Effector memory CD4-positive, alpha-beta T cell (primary cell): ENCODE measurements at regions not wholly inside any gene's neighbourhood (a gene's known extent, or its start where the extent isn't known, plus 50 kb on each side); places are given as distances from the start of the nearest gene placed in this dataset.

Experiments
- DNase-seq, 3 donors: peaks; one replicate each; pipeline ENCODE4 v3.0.0-alpha.2; 2020
- H3K27ac ChIP-seq: 2 replicates; pipeline ENCODE4 v1.7.0; 2013; ENCODE audit warnings: mild to moderate bottlenecking, low read length, moderate library complexity; ENCODE audit not compliant: insufficient read depth, poor library complexity, severe bottlenecking
- H3K27me3 ChIP-seq: replicated peaks from 2 replicates; pipeline ENCODE4 v1.7.0; 2013; ENCODE audit warnings: mild to moderate bottlenecking, low read length; ENCODE audit not compliant: insufficient read depth, control insufficient read depth, poor library complexity, severe bottlenecking
- H3K36me3 ChIP-seq: 2 replicates; pipeline ENCODE4 v1.7.0; 2013; ENCODE audit warnings: mild to moderate bottlenecking, low read length, moderate library complexity; ENCODE audit not compliant: control insufficient read depth, insufficient read depth
- H3K4me1 ChIP-seq: 2 replicates; pipeline ENCODE4 v1.7.0; 2013; ENCODE audit warnings: low read length, mild to moderate bottlenecking; ENCODE audit not compliant: control insufficient read depth, insufficient read depth, poor library complexity, severe bottlenecking
- H3K4me3 ChIP-seq: 2 replicates; pipeline ENCODE4 v1.7.0; 2013; ENCODE audit warnings: low read length, low read depth, mild to moderate bottlenecking; ENCODE audit not compliant: insufficient read depth, poor library complexity, severe bottlenecking
- H3K9me3 ChIP-seq: 2 replicates; pipeline ENCODE4 v1.7.0; 2013; ENCODE audit warnings: mild to moderate bottlenecking, low read length, moderate library complexity; ENCODE audit not compliant: control insufficient read depth

DNA sequence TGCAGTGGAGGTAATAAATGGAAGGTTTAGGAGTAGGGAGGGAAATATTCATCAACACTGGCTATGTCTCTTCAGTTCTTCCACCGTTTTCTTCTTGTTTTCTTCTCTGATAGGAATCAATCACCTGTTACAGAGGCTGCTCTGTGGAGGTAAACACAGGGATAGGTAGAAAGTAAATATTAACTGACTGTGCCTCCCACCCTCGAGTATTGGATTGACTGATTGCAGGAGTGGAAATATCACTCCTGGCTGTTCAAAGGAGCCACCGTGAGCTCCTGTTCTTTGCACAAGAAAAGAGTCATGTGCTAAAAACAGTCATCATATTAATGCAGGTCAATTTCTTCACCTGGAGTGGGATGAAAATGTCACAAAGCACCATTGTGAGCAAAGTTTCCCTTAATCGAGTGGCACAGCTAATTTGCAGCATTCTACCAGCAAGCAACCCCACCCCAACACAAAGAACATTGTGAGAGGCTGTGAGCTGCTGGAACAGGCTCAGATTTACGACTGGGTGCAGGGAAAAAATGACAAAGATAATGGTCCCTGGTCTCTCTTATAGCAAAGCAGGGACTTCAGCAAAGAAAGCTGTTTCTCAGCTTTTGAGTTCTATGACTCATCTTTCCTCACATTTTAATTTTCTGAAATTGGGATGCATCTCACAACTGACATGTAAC lies 113.7 kb upstream of the TSPAN5 start:
- H3K4me3 ChIP-seq: no peak overlapping the region
- no peaks in the 10 kb centered on the region for H3K27me3 ChIP-seq
- no peak overlapping the region for H3K27ac ChIP-seq
- no peaks in the 10 kb centered on the region for H3K36me3 ChIP-seq
- no peaks in the 10 kb centered on the region for H3K9me3 ChIP-seq
- H3K4me1 ChIP-seq: no peaks in the 10 kb centered on the region
- no peak for DNase-seq

DNA sequence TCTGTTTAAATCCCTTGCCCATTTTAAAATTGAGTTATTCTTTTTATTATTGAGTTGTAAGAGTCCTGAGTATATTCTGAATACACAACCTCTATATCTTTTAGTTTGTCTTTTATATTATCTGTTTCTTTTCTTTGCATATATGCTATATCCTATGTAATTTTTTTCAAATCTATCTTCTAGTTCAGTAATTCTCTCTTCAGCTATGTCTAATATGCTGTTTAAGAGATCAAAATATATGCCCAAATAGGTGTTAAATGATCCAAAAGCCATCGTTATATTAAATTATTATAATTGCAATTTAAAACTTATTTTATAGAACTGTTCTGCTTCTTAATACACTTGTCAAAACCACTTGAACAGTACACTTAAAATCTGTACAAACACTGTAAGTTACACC lies 107.4 kb upstream of the TSPAN5 start:
- Histone ChIP-seq H3K9me3 (peaks cover 8% of the 10 kb centered on the region), H3K27me3 (no peaks in the 10 kb centered on the region), H3K4me3 (no peak overlapping the region), H3K27ac (no peak overlapping the region), H3K36me3 (no peaks in the 10 kb centered on the region), H3K4me1 (no peaks in the 10 kb centered on the region)
- no peak for DNase-seq

DNA sequence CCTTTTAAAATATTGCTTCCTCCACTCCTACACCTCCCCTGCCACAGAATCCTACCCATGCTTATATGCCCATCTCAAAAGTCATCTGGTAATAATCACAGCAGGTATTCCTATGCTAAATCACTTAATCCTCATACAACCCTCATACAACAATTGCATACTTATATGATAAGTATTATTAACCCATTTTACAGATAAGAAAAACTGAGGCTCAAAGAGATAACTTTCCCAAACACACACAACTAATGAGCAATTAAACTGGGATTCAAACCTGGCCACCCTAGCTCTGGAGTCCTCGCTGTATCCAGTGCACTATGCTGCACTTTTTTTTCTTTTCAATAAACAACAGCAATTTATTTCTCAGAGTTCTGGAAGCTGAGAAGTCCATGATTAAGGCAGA lies 99.8 kb upstream of the TSPAN5 start:
- Histone ChIP-seq H3K9me3 (no peaks in the 10 kb centered on the region), H3K4me1 (no peaks in the 10 kb centered on the region), H3K27ac (no peak overlapping the region), H3K27me3 (no peaks in the 10 kb centered on the region), H3K36me3 (no peaks in the 10 kb centered on the region), H3K4me3 (no peak overlapping the region)
- no peak for DNase-seq

DNA sequence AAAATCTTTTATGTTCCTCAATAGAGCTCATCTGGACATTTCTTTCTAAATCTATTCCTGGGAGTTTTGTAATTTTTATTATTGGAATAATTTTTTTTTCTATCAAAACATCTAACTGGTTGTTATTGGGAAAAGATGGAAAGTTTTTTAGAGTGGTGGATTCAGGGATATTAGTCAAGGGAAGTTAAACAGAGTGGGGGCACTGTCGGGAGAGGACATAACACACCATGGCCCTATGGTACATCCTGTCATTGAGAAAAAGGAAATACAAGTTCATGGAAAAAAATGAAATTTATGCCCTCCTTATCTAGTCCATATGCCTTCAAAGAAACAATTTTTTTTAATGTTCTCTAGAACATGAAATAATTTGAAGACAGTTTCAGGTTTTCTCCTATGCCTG lies 96.3 kb upstream of the TSPAN5 start:
- Histone ChIP-seq H3K4me1 (no peaks in the 10 kb centered on the region), H3K27me3 (no peaks in the 10 kb centered on the region), H3K36me3 (no peaks in the 10 kb centered on the region), H3K27ac (no peak overlapping the region), H3K9me3 (no peaks in the 10 kb centered on the region), H3K4me3 (no peak overlapping the region)
- DNase-seq: no peak

DNA sequence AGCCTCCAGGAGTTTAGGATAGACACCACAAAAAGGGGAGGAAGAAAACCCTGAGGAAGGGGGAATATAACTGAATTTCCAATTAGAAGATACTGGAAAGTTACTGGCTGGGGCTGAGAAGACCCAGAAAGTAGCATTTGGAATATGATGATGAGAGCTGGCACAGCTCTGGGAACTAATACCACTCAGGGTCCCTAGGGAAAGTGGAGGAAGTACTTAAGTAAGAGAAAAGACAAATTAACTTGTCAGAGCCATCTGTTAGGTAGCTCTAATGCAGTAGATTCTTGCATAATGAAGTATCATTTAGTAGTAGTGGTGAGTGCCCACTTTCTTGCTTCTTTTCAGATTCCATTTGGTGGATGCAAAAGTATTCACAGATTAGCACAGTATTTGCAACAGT lies 90.8 kb upstream of the TSPAN5 start:
- no peak for DNase-seq

DNA sequence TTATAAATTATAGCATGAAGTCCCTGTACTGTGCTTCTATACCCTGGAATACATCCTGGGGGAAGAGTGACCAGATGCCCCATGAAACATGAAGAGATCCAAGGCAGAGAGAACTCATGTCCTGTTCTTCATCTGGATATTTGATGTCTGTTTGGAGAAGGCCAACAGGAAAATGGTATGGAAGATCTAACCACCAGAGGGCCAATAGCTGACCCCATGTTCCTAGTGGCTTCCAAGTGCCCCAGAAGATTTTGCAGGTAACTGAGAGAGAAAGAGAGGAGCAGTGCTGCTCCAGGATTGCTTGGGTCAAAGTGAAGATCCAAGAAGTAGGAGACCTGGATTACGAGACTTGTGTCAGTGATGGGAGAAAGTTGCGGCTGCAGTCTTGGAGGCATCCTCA lies 90.2 kb upstream of the TSPAN5 start:
- H3K9me3 ChIP-seq: no peaks in the 10 kb centered on the region
- H3K4me1 ChIP-seq: no peaks in the 10 kb centered on the region
- H3K36me3 ChIP-seq: no peaks in the 10 kb centered on the region
- H3K27me3 ChIP-seq: no peaks in the 10 kb centered on the region
- no peak overlapping the region for H3K4me3 ChIP-seq
- no peak overlapping the region for H3K27ac ChIP-seq
- no peak for DNase-seq

More for the DNA sequence above, 90.8 kb upstream of the TSPAN5 start:
- H3K36me3 ChIP-seq: no peaks in the 10 kb centered on the region
- no peaks in the 10 kb centered on the region for H3K9me3 ChIP-seq
- no peaks in the 10 kb centered on the region for H3K4me1 ChIP-seq
- H3K4me3 ChIP-seq: no peak overlapping the region
- H3K27ac ChIP-seq: no peak overlapping the region
- no peaks in the 10 kb centered on the region for H3K27me3 ChIP-seq

DNA sequence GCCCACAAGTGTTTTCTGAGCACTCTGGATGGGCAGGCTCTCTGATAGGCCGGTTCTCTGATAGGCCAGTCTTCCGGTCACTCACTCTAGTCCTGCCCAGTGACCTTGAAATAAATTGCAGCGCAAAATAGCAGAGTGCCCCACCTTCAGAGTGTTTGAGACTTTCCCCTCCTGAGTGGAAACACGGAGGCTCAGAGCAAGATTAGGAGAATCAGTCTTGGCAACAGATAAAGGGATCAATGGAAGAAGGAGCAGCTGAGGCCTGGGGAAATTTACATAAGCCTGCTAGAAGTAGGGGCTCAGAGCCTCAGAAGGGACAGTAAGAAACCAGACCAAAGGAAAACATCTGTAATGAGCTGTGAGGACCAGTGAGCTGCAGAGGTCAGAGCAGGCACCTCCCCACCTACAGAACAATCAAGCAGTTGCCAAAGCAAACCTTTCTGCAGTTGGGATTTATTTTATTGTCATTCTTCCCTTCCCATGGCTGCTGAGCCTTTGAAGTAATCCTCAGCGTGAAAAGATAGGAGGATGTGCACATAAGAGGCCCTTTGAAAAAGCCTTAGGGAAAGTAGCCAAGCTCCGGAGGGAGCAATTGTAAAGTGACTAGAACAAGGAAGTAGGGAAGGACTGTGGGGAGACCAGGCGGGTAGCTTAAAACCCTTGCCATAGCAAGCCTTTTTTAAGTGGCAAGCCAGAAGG lies 89.1 kb upstream of the TSPAN5 start:
- Histone ChIP-seq H3K27me3 (no peaks in the 10 kb centered on the region), H3K4me1 (no peaks in the 10 kb centered on the region), H3K9me3 (no peaks in the 10 kb centered on the region), H3K4me3 (no peak overlapping the region), H3K36me3 (no peaks in the 10 kb centered on the region), H3K27ac (no peak overlapping the region)
- DNase-seq: no peak

DNA sequence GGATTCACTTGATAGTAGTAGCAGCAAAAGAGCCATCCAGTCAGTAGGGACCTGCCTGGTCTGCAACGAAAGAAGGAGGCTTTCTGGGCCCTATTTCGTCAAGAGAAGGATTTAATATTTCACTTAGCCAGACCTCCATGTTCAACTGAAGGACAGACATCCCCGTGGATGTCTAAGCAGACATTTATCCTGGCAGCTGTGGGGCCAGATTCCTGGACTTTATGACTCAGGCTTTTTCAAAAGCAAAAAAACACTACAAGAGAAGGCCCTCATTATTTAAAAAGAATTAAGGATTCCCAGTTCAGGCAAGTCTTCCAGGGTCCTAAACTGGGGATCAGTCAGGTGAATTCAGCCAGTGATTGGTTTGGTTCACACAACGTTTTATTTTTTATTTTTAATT lies 88.5 kb upstream of the TSPAN5 start:
- Histone ChIP-seq H3K9me3 (no peaks in the 10 kb centered on the region), H3K27me3 (no peaks in the 10 kb centered on the region), H3K4me1 (no peaks in the 10 kb centered on the region), H3K27ac (no peak overlapping the region), H3K36me3 (no peaks in the 10 kb centered on the region), H3K4me3 (no peak overlapping the region)
- no peak for DNase-seq

DNA sequence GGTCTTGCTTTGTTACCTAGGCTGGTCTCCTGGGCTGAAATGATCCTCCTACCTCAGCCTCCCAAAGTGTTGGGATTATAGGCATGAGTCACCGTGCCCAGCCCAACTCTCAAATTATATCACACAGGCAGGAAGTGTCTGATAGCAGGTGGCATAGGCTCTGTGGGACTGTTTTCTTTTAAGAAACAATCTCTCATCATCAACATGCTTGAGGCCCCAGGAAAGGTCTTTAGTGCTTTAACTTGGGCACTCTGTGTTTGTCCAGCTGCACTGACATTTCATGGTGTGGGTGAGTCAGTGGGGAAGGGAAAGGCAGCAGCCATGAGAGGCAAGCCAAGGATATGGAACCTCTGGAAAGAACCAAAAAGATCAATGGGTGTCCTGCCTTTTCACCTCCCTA lies 88.1 kb upstream of the TSPAN5 start:
- no peaks in the 10 kb centered on the region for H3K27me3 ChIP-seq
- H3K4me3 ChIP-seq: no peak overlapping the region
- no peak overlapping the region for H3K27ac ChIP-seq
- DNase-seq: no peak
- no peaks in the 10 kb centered on the region for H3K9me3 ChIP-seq
- no peaks in the 10 kb centered on the region for H3K36me3 ChIP-seq
- H3K4me1 ChIP-seq: no peaks in the 10 kb centered on the region

DNA sequence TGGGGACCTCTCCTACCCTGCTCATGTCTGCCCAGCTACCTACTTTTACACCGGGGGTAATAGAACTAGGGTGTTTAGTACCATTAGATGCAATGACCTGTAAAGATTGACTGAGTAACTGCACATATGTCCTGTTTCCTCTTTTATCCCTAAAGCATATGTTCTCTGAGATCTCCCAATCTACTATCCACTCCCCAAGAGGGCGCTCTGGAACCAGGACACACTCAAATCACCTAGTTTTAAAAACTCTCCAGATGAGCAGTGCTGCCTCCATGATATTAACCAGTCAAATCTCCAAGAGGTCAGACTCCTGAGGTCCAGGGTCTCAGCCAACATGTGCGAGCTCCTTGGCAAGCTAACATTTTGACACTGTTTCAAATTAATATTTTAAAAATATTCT lies 87.0 kb upstream of the TSPAN5 start:
- Histone ChIP-seq H3K27me3 (no peaks in the 10 kb centered on the region), H3K4me1 (no peaks in the 10 kb centered on the region), H3K9me3 (no peaks in the 10 kb centered on the region), H3K4me3 (no peak overlapping the region), H3K36me3 (no peaks in the 10 kb centered on the region), H3K27ac (no peak overlapping the region)
- DNase-seq: no peak
